Tibial nerve (tissue), 4 donors: ENCODE measurements at regions not wholly inside any gene's neighbourhood (a gene's known extent, or its start where the extent isn't known, plus 50 kb on each side); places are given as distances from the start of the nearest gene placed in this dataset.

Experiments used
- EP300 ChIP-seq, 2 donors: sonication (generic); formaldehyde crosslinking; IDR thresholded peaks; one replicate each; pipeline ENCODE4 v1.6.1; 2017; ENCODE audit warnings: antibody characterized with exemption in 2 of 2, mild to moderate bottlenecking in 1 of 2
- POLR2A ChIP-seq, 2 donors: fragments of 450-650 bp; IDR thresholded peaks; one replicate each; pipeline ENCODE4 v1.6.1; 2017; ENCODE audit warnings: antibody characterized with exemption in 2 of 2, mild to moderate bottlenecking in 2 of 2, moderate library complexity in 2 of 2
- TF ChIP-seq, protein P1 (sequence below), 5 experiments: fragments of 200-600 bp in 3 of 5; fragments of 450-650 bp in 2 of 5; sonication (generic) in 3 of 5; IDR thresholded peaks; one replicate each; pipeline ENCODE4 v1.5.1; 2016 to 2019; ENCODE audit warnings: antibody characterized with exemption in 5 of 5, mild to moderate bottlenecking in 3 of 5, moderate library complexity in 2 of 5

DNA sequence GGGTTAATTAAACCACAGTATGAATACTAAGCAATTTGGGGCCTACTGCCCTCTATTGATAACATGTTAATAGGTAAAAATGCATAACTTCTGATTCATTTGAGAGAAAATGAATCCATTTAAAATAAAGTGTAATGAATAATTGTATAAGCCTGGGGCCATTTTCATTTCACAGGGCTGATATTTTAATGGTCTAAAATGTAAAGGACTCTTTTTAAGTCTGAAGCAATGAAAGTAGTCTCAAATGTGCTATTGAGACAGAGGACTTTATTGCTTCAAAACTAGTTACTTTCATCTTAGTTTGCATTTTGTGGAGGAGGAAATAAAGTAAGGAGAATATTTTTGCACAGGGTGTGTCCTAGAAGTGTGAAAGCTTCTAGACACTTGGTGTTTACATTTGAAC is 155.4 kb downstream of the TLR5 start:
- TF ChIP-seq, protein P1, sequence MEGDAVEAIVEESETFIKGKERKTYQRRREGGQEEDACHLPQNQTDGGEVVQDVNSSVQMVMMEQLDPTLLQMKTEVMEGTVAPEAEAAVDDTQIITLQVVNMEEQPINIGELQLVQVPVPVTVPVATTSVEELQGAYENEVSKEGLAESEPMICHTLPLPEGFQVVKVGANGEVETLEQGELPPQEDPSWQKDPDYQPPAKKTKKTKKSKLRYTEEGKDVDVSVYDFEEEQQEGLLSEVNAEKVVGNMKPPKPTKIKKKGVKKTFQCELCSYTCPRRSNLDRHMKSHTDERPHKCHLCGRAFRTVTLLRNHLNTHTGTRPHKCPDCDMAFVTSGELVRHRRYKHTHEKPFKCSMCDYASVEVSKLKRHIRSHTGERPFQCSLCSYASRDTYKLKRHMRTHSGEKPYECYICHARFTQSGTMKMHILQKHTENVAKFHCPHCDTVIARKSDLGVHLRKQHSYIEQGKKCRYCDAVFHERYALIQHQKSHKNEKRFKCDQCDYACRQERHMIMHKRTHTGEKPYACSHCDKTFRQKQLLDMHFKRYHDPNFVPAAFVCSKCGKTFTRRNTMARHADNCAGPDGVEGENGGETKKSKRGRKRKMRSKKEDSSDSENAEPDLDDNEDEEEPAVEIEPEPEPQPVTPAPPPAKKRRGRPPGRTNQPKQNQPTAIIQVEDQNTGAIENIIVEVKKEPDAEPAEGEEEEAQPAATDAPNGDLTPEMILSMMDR (IDR thresholded peaks at IDR 0.05), result no peak
- no peak for TF ChIP-seq EP300 (IDR thresholded peaks at IDR 0.05)
- no peak for TF ChIP-seq POLR2A (IDR thresholded peaks at IDR 0.05)
